HG02678 (cell line): ENCODE measurements at regions not wholly inside any gene's neighbourhood (a gene's known extent, or its start where the extent isn't known, plus 50 kb on each side); places are given as distances from the start of the nearest gene placed in this dataset.

Experiments
- ATAC-seq: cut with Tn5 transposase; IDR thresholded peaks from one replicate; pipeline ENCODE4 v1.9.1; 2021; ENCODE audit warnings: mild to moderate bottlenecking, moderate library complexity; ENCODE audit not compliant: unreplicated experiment

- ATAC-seq, result no peak
These were observed 332.7 kb downstream of the EDEM1 start for GRCh38 chr3:5520237-5520636.

DNA sequence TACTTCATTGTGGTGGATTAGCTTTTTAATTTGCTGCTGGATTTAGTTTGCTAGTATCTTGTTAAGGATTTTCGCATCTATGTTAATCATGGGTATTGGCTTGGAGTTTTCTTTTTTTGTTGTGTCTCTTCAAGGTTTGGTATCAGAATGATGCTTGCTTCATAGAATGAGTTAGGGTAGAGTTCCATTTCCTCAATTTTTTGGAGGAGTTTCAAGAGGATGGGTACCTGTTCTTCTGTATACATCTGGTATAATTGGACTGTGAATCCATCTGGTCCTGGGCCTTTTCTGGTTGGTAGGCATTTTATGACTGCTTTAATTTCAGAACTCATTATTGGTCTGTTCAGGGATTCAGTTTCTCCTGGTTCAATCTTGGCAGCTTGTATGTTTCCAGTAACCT is 335.6 kb downstream of the EDEM1 start:
- no peak for ATAC-seq

GRCh38 chr3:5531039-5531438 is 343.5 kb downstream of the EDEM1 start:
- ATAC-seq, result no peak

GRCh38 chr3:5531741-5532290 is 344.3 kb downstream of the EDEM1 start:
- no peak for ATAC-seq

DNA sequence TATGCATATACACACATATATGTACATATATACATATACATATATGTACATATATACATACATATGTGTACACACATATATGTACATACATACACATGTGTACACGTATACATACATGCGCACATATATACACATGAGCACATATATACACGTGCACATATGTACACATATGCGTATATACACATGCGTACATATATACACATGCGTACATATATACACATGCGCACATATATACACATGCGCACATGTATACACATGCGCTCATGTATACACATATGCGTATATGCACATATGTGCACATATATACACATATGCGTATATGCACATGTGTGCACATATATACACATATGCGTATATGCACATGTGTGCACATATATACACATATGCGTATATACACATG is 353.0 kb downstream of the EDEM1 start:
- ATAC-seq, result no peak

DNA sequence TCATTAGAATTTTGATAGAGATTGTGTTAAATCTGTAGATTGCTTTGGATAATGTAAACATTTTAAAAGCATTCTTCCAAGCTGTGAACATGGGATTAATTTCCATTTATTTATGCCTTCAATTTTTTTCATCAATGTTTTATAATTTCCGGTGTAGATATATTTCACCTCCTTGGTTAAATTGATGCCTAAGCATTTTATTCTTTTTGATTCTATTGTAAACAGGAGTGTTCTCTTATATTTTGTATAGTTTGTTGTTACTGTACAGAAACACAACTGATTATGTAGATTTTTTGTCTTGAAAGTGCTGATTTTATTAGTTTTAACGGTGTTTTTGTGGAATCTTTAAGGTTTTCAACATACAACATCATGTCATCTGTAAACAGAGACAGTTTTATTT is 355.0 kb downstream of the EDEM1 start:
- no peak for ATAC-seq

- ATAC-seq, result no peak
These were observed 355.5 kb downstream of the EDEM1 start for GRCh38 chr3:5543047-5543446.

GRCh38 chr3:5545719-5546118 is 358.2 kb downstream of the EDEM1 start:
- ATAC-seq, result no peak

DNA sequence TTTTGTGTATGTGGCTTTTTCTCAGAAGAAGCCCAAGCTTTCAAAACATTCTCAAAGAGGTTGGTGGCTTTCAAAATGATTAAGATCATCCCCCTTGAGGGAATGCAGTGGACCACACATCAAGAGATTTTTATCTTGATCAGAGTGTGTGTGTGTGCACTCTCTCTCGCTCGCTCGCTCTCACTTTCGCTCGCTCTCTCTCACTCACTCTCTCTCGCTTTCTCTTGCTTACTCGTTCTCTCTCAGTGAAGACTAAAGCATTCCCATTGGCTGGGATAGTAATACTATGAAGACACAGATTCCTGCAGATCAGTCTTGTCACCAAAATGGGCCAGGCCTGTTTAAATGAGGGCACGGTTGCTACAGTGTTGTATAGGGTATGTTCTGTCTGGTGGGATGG is 365.7 kb downstream of the EDEM1 start:
- no peak for ATAC-seq

GRCh38 chr3:5554245-5554747 is 366.8 kb downstream of the EDEM1 start:
- no peak for ATAC-seq

GRCh38 chr3:5560199-5560598 is 372.7 kb downstream of the EDEM1 start:
- no peak for ATAC-seq

GRCh38 chr3:5563537-5564277 is 376.2 kb downstream of the EDEM1 start:
- no peak for ATAC-seq

- ATAC-seq, result no peak
These were observed 376.8 kb downstream of the EDEM1 start for GRCh38 chr3:5564278-5564666.

- no peak for ATAC-seq
These were observed 377.5 kb downstream of the EDEM1 start for GRCh38 chr3:5565026-5565425.

- ATAC-seq, result no peak
These were observed 379.6 kb downstream of the EDEM1 start for GRCh38 chr3:5567113-5567512.

GRCh38 chr3:5568451-5568850 is 380.9 kb downstream of the EDEM1 start:
- ATAC-seq, result no peak

GRCh38 chr3:5569152-5569551 is 381.6 kb downstream of the EDEM1 start:
- ATAC-seq, result no peak

DNA sequence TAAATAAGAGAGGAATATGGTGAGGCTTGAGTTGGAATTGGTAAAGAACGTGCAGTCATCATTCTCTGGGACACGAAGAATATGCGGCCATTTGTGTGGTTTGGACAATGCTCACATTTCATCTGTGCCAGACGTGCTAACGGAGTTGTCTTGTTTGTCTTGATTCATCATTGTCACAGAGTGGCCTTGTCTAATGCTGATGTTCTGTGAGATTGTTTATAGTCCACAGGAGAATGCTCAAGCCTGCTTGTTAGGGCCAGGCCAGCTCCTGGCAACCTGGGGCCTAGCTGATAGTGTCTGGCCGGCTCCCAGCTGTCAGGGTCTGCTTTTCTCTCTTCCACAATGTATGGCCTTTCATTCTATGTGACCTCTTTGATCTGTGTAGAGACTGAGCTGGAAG is 384.7 kb downstream of the EDEM1 start:
- no peak for ATAC-seq

- no peak for ATAC-seq
These were observed 388.9 kb downstream of the EDEM1 start for GRCh38 chr3:5576277-5577011.

GRCh38 chr3:5579139-5579602 is 391.7 kb downstream of the EDEM1 start:
- no peak for ATAC-seq

DNA sequence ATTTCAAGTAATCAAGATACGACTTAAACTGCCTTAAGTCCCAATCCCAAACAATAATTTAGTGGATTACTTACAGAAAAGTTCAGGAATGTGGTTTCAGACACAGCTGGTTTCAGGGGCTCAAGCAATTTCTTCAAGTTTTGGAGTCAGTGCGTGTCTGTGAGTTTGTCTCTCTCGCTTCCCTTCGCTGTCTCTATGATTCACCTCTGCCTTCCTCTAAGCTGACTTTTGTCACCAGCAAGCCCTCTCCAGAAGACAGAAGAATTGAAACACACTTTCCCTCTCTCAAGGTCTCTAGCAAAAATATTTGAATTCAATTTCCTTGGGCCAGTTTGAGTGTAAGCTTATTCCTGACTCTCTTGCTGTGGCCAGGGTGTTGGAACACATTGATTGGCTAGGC is 392.4 kb downstream of the EDEM1 start:
- no peak for ATAC-seq

DNA sequence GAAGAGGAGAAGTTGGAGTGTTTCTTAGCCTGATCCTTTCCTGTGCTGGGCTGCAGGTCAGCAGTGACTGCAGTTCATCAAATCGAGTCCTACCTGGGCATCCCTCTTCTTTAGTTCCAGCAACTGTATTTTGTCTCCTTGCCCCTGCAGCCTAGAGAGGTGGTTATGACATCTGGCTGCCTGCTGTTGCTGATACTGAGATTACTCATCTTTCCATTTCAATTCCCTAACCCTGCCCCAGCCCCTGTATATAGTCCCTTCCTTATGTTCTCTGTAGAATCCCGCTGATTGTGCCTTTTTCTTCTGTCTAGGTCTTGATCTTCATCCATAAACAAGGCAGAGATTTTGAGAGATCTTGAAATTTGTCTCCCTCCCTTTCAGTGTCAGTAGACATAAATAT is 393.3 kb downstream of the EDEM1 start:
- ATAC-seq, result no peak
